Ureter (tissue), 1 donor: ENCODE measurements at regions not wholly inside any gene's neighbourhood (a gene's known extent, or its start where the extent isn't known, plus 50 kb on each side); places are given as distances from the start of the nearest gene placed in this dataset.
A peak's percentile ranks its signal among the peaks of the same experiment; 100 is the strongest.

Source experiments
- DNase-seq: peaks from one replicate; pipeline ENCODE4 v3.0.0-alpha.2; 2020; ENCODE audit warnings: low spot score
- donor health status: DM: yes; HTN: yes; CAD: no.

DNA sequence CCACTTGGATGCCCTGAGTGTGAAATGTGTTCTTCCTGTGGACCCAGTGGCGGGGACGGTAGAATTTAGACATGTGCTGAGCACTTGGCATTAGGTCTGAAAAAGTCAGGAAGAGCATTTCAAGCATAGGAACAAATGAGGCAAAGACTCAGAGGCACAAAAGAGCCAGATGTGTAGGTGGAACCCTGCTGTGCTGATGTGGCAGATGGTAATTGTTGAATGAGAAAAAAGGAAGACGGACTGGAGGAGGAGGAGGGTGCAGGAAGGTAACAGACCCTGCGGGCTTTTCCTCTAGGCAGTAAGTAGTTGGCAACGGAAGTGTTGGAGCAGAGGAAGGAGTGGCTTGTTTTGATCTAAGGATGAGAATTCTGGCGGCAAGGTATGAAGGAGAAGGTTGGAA lies 985.8 kb downstream of the TBC1D22A start:
- no peak for DNase-seq

DNA sequence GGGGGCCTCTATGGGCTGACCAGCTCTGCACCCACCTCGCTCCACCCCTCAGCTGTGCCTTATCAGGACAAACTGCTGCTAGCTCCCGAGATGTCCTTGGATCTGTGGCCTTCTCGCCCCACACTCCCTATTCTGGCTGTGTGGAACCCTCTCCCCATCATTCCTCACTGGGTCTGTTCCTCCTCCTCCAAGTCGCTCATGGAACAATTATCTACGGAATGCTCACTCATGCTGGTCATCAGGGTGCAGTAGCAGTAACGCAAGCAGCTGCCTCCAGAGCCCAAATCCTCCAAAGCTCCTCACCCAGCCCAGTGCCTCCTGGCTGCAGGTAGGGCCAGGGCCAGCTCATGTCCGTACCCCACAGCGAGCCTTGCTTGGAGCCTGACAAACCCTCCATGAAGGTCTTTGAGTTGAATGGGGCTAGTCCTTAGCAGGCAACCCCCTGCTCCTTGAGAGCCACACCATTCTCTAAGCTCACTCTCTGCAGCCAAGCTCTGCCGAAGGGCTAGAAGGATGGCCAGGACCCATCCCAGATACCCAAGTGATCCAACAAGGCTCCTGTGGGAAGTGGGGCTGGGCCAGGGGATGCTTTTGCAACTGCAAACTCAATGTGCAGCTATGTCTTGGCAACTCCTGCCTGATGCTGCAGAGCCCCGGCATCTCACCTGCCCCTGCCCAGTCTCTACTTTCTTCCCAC lies 977.8 kb downstream of the TBC1D22A start:
- DNase-seq: no peak

DNA sequence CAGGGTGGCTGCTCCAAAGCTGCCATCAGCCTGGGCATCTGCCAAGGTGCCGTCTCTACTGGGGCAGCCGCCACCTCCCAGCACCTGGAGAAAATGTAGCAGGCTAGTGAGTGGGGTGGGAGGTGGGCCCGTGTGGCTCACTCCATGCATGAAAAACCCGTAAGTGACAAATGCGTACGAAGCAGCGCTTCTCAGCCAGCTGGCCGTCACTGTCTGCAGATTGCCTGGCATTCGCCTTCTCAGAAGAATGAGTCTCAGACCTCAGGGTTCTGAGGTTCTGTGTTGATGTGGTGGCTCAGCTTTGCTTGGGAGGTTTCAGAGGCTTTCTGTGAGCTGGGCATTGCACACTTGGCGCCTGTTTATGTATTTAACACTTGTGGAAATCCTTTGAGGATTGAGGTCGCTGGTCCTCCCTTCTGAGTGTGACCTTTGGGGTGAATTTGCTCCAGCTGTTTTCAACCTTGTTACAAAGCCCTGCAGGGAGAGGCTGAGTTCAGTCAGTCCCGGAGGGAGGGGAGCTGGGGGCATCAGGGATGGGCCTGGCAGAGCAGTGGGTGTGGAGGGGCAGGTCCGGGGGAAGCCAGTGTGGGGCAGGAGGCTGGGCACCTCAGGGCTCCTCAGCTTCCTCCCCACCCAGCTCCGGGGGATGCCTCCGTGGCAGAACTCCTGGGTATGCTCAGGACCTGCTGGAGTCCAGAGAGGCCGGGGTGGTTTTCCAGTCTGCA lies 977.0 kb downstream of the TBC1D22A start:
- no peak for DNase-seq

DNA sequence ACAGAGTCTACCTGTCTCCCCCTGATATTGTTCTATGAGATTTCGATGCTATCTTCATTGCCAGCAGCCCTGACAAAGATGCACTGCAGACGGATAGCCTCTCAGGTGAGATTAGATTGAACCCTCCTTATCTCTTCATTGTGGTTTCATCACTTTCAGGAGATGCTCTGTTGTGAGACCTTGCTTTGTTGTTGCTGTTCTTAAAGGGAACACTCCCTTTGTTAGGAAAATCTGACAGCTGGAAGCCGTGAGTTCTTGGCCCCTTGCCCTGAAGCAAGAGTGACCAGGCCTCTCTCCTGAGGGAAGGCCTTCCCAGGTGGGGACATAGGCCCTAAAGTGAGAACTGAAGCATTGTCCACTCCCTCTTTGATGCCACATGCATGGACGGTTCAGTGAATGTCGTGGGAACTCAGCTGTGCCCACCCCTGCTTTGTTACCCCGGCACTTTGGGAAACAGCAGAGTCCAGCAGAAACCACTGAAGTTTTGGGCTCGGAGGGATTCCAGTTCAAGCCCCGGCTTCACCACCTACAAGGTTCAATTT lies 976.1 kb downstream of the TBC1D22A start:
- no peak for DNase-seq

DNA sequence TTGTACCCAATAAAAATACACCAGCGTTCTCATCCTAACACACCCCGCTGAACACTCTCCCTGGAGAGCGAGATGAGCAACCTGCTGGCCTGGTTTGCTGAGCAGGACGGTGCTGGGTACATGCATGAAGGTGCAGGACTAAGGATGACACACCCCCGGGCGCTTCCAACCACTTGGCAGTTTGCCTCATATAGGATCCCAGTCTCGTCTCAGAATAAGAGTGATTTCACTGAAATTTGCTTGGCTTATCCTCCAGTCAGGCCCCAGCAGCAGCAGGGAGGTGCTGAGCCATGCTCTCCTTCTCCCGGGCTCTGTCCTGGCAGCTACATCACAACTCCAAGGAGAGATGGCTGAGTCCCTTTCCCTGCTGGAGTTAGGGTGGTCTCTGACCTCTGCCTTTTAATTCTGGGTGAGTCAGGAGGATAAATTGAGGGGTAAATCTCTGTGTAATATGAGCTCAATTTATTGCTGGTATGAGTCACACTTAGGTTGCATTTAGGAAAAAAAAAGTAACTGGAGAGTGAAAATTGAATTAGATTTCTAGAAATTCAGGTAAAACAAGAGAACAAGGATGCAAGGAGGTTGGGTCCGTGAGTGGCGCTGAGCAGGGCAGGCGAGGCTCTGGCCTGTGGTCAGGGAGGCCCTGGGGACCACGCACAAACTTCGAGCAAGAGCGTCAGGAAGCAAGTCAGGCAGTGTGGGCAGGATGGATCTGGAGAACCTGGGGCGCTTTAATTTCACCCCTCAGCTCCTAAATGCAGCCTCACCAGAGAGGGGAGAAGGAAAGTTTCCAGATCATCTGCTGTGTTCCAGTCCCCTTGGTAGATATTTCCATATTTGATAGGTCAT lies 974.0 kb downstream of the TBC1D22A start:
- DNase-seq: no peak

DNA sequence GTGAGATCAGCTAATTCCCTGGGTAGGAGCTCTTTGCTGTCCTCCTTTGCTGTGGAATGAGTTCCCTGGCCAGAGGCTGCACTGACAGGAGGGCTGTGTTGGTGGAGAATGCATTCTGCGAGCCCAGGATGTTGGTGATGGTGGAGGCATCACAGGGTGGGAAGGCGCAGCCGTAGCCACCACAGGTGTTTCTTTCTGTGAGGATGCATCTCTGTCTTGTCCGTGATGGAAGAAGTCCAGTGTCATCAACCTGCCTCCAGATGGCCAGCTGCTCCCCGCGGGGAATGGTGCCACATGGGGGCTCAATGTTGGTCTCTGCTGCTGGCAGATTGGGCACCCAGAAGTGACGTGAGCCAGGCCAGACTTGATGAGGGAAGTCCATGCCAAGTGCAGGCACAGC lies 972.1 kb downstream of the TBC1D22A start:
- DNase-seq: no peak

DNA sequence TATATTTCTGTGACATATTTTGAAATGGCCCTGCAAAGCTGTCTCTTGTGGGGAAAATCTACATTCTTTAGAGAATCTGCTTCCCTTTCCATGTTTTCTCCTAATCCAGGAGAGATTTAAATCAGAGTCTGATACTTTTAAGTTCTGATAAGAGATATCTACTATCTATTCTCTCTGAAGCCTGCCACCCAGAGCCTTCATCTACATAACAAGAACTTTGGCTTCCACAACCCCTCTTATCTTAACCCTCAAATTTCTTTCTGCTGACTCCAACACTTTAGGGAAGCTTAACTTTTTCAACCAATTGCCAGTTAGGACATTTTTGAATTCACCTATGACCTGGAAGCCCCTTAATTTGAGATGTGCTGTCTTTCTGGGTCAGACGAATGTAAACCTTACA lies 965.2 kb downstream of the TBC1D22A start:
- DNase-seq: no peak

DNA sequence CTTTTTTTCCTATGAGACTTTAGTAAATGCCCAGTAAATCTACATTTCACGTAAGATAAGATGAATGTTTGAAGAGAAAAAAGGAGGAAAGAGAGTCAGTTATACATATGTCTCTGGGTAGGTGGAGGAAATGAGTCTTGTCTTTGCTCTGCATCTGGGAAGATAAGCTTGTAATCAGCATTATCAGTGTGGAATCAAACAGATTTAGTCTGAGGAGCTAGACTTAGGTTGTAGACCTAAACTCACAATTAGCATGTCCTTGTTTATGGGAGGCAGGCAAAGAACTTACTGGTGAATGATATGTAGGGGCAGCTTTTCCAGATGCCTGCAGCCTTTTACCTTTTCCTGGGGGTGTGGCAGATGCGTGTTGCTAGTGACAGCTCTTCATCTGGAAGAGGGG lies 962.3 kb downstream of the TBC1D22A start:
- DNase-seq: no peak

DNA sequence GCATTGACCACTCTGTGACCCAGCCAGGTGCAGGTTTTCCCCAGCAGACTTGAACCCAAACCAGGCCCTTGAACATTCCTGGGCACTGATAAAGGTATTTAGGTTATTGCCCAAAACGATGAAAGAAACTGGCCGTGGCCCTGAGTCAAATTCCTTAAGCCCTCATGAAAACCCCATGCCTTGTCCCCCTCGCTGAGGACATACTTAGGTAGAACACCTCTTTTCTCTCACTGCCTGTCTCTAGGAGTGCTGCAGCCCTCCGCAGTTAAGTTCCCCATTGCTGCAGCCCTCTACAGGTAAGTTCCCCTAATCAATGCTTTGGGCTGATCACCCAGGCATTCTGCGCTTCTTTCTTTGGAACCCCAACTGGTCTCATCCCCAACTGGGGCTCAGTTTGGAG lies 961.6 kb downstream of the TBC1D22A start:
- no peak for DNase-seq

DNA sequence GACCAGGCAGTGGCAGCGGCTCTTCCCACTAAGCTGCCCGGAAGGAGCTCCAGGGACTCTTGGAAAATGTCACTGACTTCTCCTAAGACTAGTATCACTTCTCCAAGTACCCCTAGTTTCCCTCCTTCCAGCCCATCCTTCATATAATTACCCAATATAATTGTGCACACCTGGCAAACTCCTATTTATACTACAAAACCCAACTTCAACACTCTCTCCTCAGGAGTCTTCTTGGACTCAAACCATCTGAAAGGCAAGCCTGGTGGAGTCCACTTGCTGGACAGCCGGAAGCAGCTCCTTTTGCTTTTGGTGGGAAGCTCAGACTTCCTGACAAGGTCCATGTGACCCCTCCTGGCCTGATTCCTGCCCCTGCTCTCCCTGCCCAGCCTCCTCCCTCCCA lies 955.9 kb downstream of the TBC1D22A start:
- DNase-seq: no peak

DNA sequence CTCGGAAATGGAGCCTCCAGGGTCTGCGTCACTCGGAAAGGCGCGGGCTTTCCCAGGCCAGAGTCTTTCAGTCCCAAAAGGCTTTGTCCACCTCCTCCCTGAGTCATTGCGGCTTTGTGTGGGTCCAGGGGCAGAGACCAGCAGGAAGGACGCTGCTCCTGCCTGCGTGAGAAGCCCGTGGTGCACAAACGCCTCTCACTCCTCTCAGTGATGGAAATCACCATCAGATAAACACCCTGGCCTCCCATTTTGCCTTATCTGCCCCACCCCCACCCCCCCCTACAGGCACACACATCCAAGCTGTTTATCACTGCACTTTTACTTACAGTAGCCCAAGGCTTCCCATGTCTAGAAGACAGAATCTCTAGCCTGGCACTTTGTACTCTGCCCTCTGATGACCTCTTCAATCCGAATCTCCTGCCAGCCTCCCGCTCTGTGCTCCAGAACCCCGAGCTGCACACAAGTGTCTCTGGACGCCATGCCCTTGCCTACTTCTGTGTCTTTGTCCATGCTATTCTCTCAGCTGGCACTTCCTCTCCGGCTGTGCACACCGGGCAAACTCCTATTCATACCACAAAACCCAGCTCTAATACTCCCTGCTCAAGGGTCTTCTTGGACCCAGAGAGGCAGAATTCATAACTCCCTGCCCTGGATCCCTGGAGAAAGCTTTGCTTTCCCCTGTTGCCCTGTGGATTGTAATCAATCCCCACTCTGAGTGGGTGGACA lies 954.6 kb downstream of the TBC1D22A start:
- DNase-seq: no peak

DNA sequence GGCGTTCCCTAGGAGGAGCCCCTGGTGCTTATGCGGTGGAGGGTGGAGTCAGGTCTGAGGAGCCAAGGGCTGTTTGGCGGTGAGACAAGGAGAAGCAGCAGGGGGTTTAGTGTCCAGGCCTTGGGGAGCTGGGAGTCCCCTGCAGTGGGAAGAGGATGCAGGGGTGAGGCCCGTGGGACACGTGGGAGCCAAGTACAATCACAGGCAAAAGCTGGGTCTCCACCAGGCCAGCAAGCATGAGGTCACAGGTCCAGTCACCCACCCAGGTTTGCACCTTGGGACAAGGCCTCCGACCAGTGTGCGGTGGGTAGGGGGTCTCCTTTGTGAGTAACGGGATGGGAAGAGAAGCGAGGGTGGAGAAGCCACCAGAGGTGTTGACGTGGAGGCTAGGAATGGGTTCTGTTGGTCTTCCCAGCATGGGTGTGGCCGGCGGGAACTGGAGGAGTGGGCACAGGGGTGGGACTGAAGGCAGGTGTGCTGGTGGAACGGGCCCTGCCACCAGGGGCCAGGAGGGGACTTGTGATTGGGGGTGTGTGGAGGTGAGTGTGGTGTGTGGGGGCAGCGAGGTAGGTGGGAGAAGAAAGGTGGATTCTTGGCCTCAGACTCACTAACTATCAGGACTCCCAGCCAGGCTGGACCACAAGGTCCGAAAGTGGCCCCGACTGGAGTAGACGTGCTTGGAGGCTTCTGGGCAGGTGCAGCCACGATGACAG lies 953.6 kb downstream of the TBC1D22A start:
- no peak for DNase-seq

DNA sequence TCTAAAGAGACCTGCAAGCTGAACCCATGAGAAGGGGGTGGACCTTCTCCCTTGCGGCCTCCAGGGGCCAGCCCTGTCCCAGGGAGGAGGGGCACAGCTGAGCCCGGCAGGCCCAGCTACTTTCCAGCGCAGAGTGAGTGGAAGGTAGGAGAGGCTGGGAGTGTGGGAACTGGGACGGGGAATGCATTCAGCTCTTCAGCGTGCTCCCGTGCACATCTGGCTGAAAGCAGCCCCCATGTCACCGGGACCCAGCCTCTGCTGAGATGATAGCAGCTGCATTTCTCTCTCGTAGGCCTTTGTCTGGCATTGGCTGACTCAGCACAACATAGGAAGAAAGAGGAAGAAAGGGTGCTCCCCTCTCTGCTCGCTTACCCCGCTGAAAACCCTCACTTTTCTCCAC lies 951.5 kb downstream of the TBC1D22A start:
- no peak for DNase-seq

DNA sequence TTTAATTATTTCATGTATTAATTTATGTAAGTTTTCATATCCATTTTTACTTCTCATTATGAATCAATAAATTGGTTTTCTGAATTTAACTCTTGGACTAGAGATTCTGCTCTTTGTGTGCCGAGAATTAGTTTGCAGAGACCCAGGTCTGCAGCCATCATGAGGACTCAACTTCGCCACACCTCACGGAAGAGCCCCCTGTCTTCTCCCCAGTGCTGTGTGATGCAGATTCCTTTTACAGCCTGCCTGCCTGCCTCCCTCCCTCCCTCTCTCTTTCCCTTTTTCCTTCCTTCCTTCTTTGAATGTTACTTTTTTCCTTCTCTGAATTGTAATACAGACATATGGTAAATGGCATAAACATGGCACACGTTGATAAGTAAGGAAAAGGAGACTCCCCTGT lies 947.7 kb downstream of the TBC1D22A start:
- no peak for DNase-seq

DNA sequence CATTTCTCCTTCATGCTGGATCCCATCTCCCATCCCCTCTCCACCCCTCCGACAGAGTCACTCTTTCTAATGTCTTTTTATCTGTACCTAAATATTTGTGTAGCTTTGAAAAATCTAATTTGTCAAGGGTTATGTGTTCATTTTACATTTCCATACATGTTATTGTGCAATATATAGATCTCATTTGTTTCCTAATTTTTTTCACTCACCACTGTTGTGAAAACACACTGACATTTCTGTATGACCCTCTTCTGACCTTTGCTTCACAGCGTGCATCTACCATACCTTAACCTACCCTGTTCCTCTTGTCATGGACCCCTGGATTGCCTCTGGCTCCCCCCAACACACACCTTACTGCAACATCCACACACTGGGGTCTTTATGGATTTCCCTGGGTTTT lies 942.9 kb downstream of the TBC1D22A start:
- no peak for DNase-seq

DNA sequence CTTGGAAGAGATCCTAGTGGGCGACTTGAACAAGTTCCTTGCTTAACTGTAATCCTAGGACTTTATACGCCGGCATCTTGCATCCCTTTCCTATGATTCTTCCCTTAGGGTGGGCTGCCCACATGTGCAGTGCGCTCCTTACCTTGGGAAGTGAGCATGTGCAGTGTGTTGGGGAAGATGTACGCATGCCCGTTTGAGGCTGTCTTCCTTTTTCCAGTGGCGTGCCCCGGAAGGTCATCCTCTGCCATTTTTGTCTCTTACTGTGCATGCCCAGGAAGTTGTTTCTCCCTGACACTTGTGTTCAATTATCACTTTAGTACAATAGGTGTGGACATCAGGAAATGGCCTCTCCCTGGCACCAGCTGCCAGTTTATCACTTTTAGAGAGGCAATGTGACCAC lies 936.5 kb downstream of the TBC1D22A start:
- no peak for DNase-seq

DNA sequence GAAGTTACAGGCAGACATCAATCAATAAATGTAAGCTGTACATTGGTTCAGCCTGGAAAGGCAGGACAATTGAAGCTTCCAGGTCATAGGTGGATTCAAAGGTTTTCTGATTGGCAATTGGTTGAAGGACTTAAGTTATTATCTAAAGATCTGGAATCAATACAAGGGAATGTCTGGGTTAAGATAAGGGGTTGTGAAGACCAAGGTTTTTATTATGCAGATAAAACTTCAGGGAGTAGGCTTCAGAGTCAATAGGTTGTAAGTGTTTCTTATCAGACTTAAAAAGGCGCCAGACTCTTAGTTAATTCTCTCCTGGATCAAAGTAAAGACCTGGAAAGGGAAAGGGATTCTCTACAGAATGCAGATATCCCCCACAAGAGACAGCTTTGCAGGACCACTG lies 935.4 kb downstream of the TBC1D22A start:
- no peak for DNase-seq

DNA sequence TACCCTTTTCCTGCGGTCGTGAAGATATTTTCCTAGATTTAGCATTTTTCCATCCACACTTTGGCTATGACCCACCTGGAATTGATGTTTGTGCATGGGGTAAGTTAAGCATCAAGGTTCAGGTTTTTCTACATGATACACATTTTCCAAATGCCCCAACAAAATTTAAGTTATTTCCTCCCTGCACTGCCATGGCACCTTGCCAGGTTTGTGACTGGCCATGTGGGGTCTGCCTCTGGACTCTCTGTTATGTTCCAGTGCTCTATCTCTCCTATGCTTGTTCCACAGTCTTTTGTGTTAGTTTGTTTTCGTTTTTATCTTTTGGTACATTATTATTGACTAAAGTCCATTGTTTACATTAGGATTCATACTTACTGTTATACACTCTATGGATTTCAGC lies 934.3 kb downstream of the TBC1D22A start:
- peak; percentile 22 for DNase-seq

DNA sequence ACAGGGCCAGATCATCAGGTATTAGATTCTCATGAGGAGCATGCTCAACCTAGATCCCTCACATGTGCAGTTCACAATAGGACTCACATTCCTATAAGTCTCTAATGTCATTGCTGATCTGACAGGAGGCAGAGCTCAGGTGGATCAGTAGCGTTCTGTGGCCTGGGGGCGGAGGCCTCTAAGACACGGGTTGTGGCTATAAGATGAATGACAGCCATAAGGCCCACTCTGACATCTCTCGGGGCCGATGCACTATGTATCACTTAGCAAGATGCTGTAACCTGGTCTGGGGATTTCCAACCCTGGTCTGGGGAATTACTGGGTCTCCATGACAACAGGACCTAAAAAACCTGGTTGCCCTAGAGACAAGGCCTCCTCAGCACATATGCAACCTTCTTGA lies 932.7 kb downstream of the TBC1D22A start:
- DNase-seq: no peak

DNA sequence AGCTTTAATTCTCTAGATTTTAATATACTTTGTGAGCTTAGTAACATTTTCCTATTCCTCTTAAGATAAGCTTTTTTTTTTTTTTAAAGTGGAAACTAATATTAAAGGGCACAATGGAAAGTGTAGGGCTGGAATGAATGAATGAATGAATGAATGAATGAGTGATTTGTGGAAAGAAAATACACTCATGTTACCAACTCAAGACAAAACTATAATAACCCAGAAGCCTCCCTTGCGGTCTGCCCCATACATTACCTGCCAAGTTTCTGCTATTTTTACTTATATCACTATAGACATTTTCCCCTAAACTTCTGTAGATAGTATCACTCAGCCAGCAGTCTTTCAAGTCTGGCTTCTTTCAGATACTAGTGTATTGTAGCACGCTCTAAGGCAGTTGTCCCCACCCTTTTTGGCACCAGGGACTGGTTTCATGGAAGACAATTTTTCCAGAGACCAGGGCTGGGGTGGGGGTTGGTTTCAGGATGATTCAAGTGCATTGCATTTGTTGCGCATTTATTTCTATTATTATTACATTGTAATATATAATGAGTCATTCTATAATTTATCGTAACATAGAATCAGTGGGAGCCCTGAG lies 932.2 kb downstream of the TBC1D22A start:
- DNase-seq: no peak

DNA sequence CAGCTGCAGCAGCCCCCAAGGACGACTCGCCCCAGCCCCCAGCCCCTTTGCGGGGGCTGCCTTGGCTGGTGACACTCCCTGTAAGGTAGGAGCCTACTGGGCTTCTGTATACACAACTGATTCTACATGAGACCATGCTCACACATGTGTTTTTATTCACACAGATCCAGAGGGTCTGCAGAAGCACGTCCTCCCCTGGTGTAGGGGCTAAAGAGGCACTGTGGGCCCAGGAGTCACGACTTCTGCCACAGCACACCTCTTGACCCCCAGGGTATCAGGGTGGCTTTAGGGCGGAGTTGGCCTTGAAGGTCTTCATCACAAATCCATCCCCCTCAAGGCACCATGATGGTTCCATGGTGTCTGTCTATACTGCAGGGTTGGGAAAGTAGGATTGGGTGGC lies 931.2 kb downstream of the TBC1D22A start:
- DNase-seq: no peak
